H1 (cell line): ENCODE measurements at regions not wholly inside any gene's neighbourhood (a gene's known extent, or its start where the extent isn't known, plus 50 kb on each side); places are given as distances from the start of the nearest gene placed in this dataset.

Experiments
- CTCF ChIA-PET: fragments of 300-600 bp; sonication (Branson Sonifier 250); formaldehyde crosslinking; loops from one replicate; lab custom pipeline; 2021; ENCODE audit not compliant: partially characterized antibody; lab: Charles Lee
- POLR2A ChIA-PET: fragments of 300-600 bp; sonication (Branson Sonifier 250); formaldehyde crosslinking; loops from one replicate; lab custom pipeline; 2021; ENCODE audit warnings: inconsistent platforms; ENCODE audit not compliant: partially characterized antibody; lab: Charles Lee
- DNase-seq, 2 experiments: peaks; one replicate each; pipeline versions ENCODE4 v3.0.0 to v3.0.0-alpha.2; 2010 to 2022; ENCODE audit warnings: low spot score in 2 of 2, low read depth in 1 of 2, mixed read lengths in 1 of 2
- FAIRE-seq: peaks from 2 replicates; lab custom pipeline; 2011; peaks lifted over from hg19 to GRCh38; lab: Jason Lieb, UNC
- H2AFZ ChIP-seq: 2 replicates; pipeline ENCODE4 v1.8.1; 2012; ENCODE audit warnings: low read length, inconsistent platforms
- H2AK5ac ChIP-seq: 2 replicates; pipeline ENCODE4 v1.6.1; 2013; ENCODE audit warnings: low read depth, low read length
- H2BK120ac ChIP-seq: replicated peaks from 2 replicates; pipeline ENCODE3; 2013; ENCODE audit warnings: low read depth, low read length, inconsistent platforms
- H2BK12ac ChIP-seq: 2 replicates; pipeline ENCODE4 v1.6.1; 2013; ENCODE audit warnings: low read depth, low read length
- H2BK15ac ChIP-seq: 2 replicates; pipeline ENCODE4 v1.6.1; 2013; ENCODE audit warnings: low read length
- H2BK20ac ChIP-seq: 2 replicates; pipeline ENCODE4 v1.6.1; 2013; ENCODE audit warnings: low read length
- H2BK5ac ChIP-seq: 2 replicates; pipeline ENCODE4 v1.6.1; 2013; ENCODE audit warnings: low read depth, low read length
- H3K14ac ChIP-seq: 2 replicates; pipeline ENCODE4 v1.6.1; 2013; ENCODE audit warnings: inconsistent platforms; ENCODE audit not compliant: insufficient read length
- H3K18ac ChIP-seq: 2 replicates; pipeline ENCODE4 v1.6.1; 2013; ENCODE audit warnings: low read length; ENCODE audit errors: extremely low read depth
- H3K23ac ChIP-seq: 2 replicates; pipeline ENCODE4 v1.6.1; 2013; ENCODE audit warnings: inconsistent platforms; ENCODE audit not compliant: insufficient read length
- H3K23me2 ChIP-seq: 2 replicates; pipeline ENCODE4 v1.6.1; 2013; ENCODE audit warnings: low read depth, low read length
- H3K27ac ChIP-seq: 2 replicates; pipeline ENCODE4 v1.6.1; 2011; ENCODE audit warnings: low read depth, low read length, inconsistent platforms
- H3K27me3 ChIP-seq, 4 experiments: replicated peaks in 1 of 4; 1 replicate in 1 of 4; 2 replicates in 3 of 4; pipeline versions ENCODE4 v1.6.1 to v1.8.1; 2011 to 2013; ENCODE audit warnings: low read length in 3 of 4, mild to moderate bottlenecking in 3 of 4, inconsistent platforms in 2 of 4, mixed read lengths in 2 of 4, moderate library complexity in 1 of 4; ENCODE audit not compliant: control insufficient read depth in 3 of 4, insufficient read depth in 3 of 4; ENCODE audit errors: extremely low read depth in 1 of 4
- H3K36me3 ChIP-seq, 4 experiments: 2 replicates each; pipeline versions ENCODE4 v1.6.1 to v1.8.1; 2011 to 2013; ENCODE audit warnings: mild to moderate bottlenecking in 4 of 4, low read length in 3 of 4, moderate library complexity in 2 of 4, control low read depth in 1 of 4, inconsistent platforms in 1 of 4; ENCODE audit not compliant: insufficient read depth in 4 of 4, control insufficient read depth in 2 of 4
- H3K4ac ChIP-seq: replicated peaks from 2 replicates; pipeline ENCODE3; 2013; ENCODE audit warnings: low read length, low read depth, mixed read lengths, inconsistent platforms; ENCODE audit not compliant: insufficient read length
- H3K4me1 ChIP-seq, 4 experiments: replicated peaks in 1 of 4; 1 replicate in 1 of 4; 2 replicates in 3 of 4; pipeline versions ENCODE4 v1.6.1 to v1.8.1; 2011 to 2013; ENCODE audit warnings: low read length in 3 of 4, inconsistent platforms in 2 of 4, mixed read lengths in 1 of 4; ENCODE audit not compliant: insufficient read depth in 4 of 4, control insufficient read depth in 3 of 4
- H3K4me2 ChIP-seq, 2 experiments: 2 replicates each; pipeline versions ENCODE4 v1.6.1 to v1.8.1; 2011 to 2013; ENCODE audit warnings: low read depth in 2 of 2, low read length in 2 of 2, control low read depth in 1 of 2, inconsistent platforms in 1 of 2, mild to moderate bottlenecking in 1 of 2; ENCODE audit not compliant: insufficient read depth in 1 of 2
- H3K4me3 ChIP-seq, 4 experiments: fragments of 200-600, 300-600 bp in 1 of 4; sonication (generic), shearing (Covaris generic), sonication (Bioruptor Twin) in 1 of 4; 2 replicates each; pipeline versions ENCODE4 v1.5.1 to v1.8.1; 2011 to 2016; ENCODE audit warnings: low read length in 4 of 4, low read depth in 3 of 4, control low read depth in 2 of 4, inconsistent platforms in 2 of 4, mild to moderate bottlenecking in 2 of 4, mixed read lengths in 1 of 4, moderate library complexity in 1 of 4; ENCODE audit not compliant: insufficient read depth in 2 of 4; ENCODE audit errors: extremely low read depth in 1 of 4
- H3K56ac ChIP-seq: replicated peaks from 2 replicates; pipeline ENCODE3; 2013; ENCODE audit warnings: low read depth, mild to moderate bottlenecking, mixed read lengths, low read length, inconsistent platforms; ENCODE audit not compliant: insufficient read length
- H3K79me1 ChIP-seq: 2 replicates; pipeline ENCODE4 v1.6.1; 2013; ENCODE audit warnings: low read depth, low read length, control low read depth
- H3K79me2 ChIP-seq, 2 experiments: 2 replicates each; pipeline versions ENCODE4 v1.6.1 to v1.8.1; 2012 to 2013; ENCODE audit warnings: low read length in 2 of 2, mild to moderate bottlenecking in 2 of 2, inconsistent platforms in 1 of 2; ENCODE audit not compliant: insufficient read depth in 2 of 2, control insufficient read depth in 1 of 2
- H3K9ac ChIP-seq, 4 experiments: replicated peaks in 1 of 4; 1 replicate in 1 of 4; 2 replicates in 3 of 4; pipeline versions ENCODE4 v1.6.1 to v1.8.1; 2011 to 2013; ENCODE audit warnings: low read depth in 3 of 4, low read length in 3 of 4, control low read depth in 2 of 4, mild to moderate bottlenecking in 2 of 4, moderate library complexity in 2 of 4, inconsistent platforms in 1 of 4; ENCODE audit errors: extremely low read depth in 1 of 4
- H3K9me3 ChIP-seq, 2 experiments: 2 replicates each; pipeline versions ENCODE4 v1.6.1 to v1.8.1; 2012 to 2013; ENCODE audit warnings: mild to moderate bottlenecking in 2 of 2, moderate library complexity in 2 of 2, control low read depth in 1 of 2, inconsistent platforms in 1 of 2, low read depth in 1 of 2, low read length in 1 of 2, mixed read lengths in 1 of 2; ENCODE audit not compliant: insufficient read depth in 2 of 2
- H4K20me1 ChIP-seq, 2 experiments: replicated peaks in 1 of 2; 2 replicates each; pipeline versions ENCODE3 to v1.8.1; 2011 to 2013; ENCODE audit warnings: inconsistent platforms in 2 of 2, low read length in 2 of 2, mild to moderate bottlenecking in 1 of 2; ENCODE audit not compliant: insufficient read depth in 2 of 2, control insufficient read depth in 1 of 2
- H4K5ac ChIP-seq: 2 replicates; pipeline ENCODE4 v1.6.1; 2013; ENCODE audit warnings: low read length, low read depth, mixed read lengths, inconsistent platforms; ENCODE audit not compliant: insufficient read length
- H4K8ac ChIP-seq: 2 replicates; pipeline ENCODE4 v1.8.0; 2013; ENCODE audit warnings: mild to moderate bottlenecking, moderate library complexity, low read length, inconsistent platforms; ENCODE audit not compliant: insufficient read depth; ENCODE audit errors: extremely low read depth
- H4K91ac ChIP-seq: replicated peaks from 2 replicates; pipeline ENCODE3; 2013; ENCODE audit warnings: low read length, mixed read lengths, inconsistent platforms; ENCODE audit not compliant: insufficient read length
- BCL11A ChIP-seq, 2 experiments: IDR thresholded peaks; one replicate each; pipeline ENCODE4 v1.6.1; 2011; ENCODE audit warnings: low read depth in 2 of 2, low read length in 2 of 2, mild to moderate bottlenecking in 2 of 2
- CBX5 ChIP-seq: fragments of 300-800, 300-1000 bp; sonication (generic); IDR thresholded peaks from 2 replicates; pipeline ENCODE4 v1.7.1; 2016; ENCODE audit warnings: antibody characterized with exemption, low read length, low read depth
- KDM4A ChIP-seq: IDR thresholded peaks from one replicate; pipeline ENCODE4 v1.7.1; 2012; ENCODE audit warnings: low read depth, mild to moderate bottlenecking, moderate library complexity, low read length, inconsistent platforms; ENCODE audit not compliant: severe bottlenecking
- NRF1 ChIP-seq: IDR thresholded peaks from 2 replicates; pipeline ENCODE4 v1.6.1; 2011; ENCODE audit warnings: mild to moderate bottlenecking, low read depth, low read length, improper control_type of control experiment
- POU5F1 ChIP-seq: IDR thresholded peaks from 2 replicates; pipeline ENCODE4 v1.6.1; 2011; ENCODE audit warnings: low read depth, mild to moderate bottlenecking, low read length, moderate library complexity
- RBBP5 ChIP-seq: IDR thresholded peaks from 2 replicates; pipeline ENCODE4 v1.7.1; 2012; ENCODE audit warnings: low read depth, mild to moderate bottlenecking, inconsistent platforms, low read length, moderate library complexity, borderline replicate concordance
- TAF7 ChIP-seq: optimal IDR thresholded peaks from 2 replicates; pipeline ENCODE3; 2011; ENCODE audit warnings: low read depth, mild to moderate bottlenecking, inconsistent platforms, low read length, moderate library complexity, borderline replicate concordance
- ZNF274 ChIP-seq: IDR thresholded peaks from 2 replicates; pipeline ENCODE4 v1.7.0; 2012; ENCODE audit warnings: low read length, borderline replicate concordance; ENCODE audit errors: extremely low read depth
- WGBS, 2 experiments: shearing (Covaris generic) in 1 of 2; methylation state at CpG; one replicate each; pipeline versions ENCODE4 v1.1.6 to v1.1.7; 2013 to 2015; ENCODE audit warnings: low lambda C conversion rate in 2 of 2, mixed read lengths in 2 of 2, inconsistent platforms in 1 of 2, low coverage in 1 of 2, missing lambda C conversion rate in 1 of 2; ENCODE audit not compliant: insufficient replicate concordance in 2 of 2, insufficient coverage in 1 of 2, insufficient read length in 1 of 2; ENCODE audit errors: extremely low coverage in 1 of 2, missing lambda C conversion rate in 1 of 2; 5-methylcytosine and 5-hydroxymethylcytosine counted together
- TF ChIP-seq, protein P1 (sequence below): IDR thresholded peaks from 2 replicates; pipeline ENCODE4 v1.6.1; 2012; ENCODE audit warnings: inconsistent platforms

DNA sequence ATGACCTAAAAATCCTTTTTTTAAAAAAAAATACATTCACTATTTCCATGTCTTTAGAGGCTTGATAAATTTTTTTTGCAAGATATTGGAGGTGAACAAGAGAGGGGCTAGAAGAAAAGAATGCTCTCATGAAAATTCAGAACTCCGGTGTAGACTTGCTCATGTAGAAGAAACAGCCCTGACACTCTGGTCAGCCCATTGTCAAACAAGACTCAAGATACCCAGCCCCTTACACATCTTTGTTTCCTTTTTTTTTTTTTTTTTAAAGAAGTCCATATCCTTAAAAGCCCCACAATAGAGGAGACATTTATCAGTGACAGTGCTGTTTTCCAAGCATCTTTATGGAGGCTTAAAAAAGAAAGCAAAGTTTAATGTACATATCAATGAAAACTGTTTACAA is 196.8 kb upstream of the RORA start:
- Histone ChIP-seq H4K91ac (no peak overlapping the region), H3K4me3 (0 out of 8 replicates have a peak overlapping the region, but pooled peaks of 1 of the 4 experiments have one; percentile 14), H3K4me2 (peak overlapping the region; percentile 20 to 37), H3K36me3 (no peaks in the 10 kb centered on the region), H3K23me2 (no peaks in the 10 kb centered on the region), H2BK20ac (no peak overlapping the region), H3K79me1 (no peaks in the 10 kb centered on the region), H3K9ac (no peak overlapping the region), H3K79me2 (no peaks in the 10 kb centered on the region), H3K9me3 (no peaks in the 10 kb centered on the region), H4K5ac (no peak overlapping the region), H3K23ac (no peak overlapping the region), H3K27me3 (no peaks in the 10 kb centered on the region), H2AFZ (no peak overlapping the region), H2AK5ac (no peak overlapping the region), H2BK5ac (no peak overlapping the region), H2BK15ac (no peak overlapping the region), H4K20me1 (no peaks in the 10 kb centered on the region), H3K4ac (no peak overlapping the region), H3K4me1 (peaks cover 0 to 8% (median under 1%) of the 10 kb centered on the region in 4 experiments; a peak in 1 of 7 replicates), H3K27ac (no peak overlapping the region), H3K56ac (no peak overlapping the region), H2BK12ac (no peak overlapping the region), H3K14ac (no peak overlapping the region), H4K8ac (no peak overlapping the region), H3K18ac (no peak overlapping the region), H2BK120ac (no peak overlapping the region)
- TF ChIP-seq KDM4A = no peak
- no peak for TF ChIP-seq CBX5
- TF ChIP-seq, protein P1, sequence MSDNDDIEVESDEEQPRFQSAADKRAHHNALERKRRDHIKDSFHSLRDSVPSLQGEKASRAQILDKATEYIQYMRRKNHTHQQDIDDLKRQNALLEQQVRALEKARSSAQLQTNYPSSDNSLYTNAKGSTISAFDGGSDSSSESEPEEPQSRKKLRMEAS = no peak
- TF ChIP-seq RBBP5 = no peak
- no peak for TF ChIP-seq ZNF274
- TF ChIP-seq TAF7 = no peak
- TF ChIP-seq BCL11A (IDR thresholded peaks at IDR 0.05; ENCODE audit: low read depth in 2 of 2, low read length in 2 of 2) = no peak
- no peak for TF ChIP-seq NRF1
- no peak for TF ChIP-seq POU5F1
- ChIA-PET POLR2A (no interaction called here), CTCF (no interaction called here)
- DNase-seq (no peak), FAIRE-seq (no peak)
- WGBS, 2 experiments = 82% methylated on average over 1 of the region's 1 CpG; no CpG with 5 or more reads in 1 of the 2 experiments
